ENCODE measurements at regions not wholly inside any gene's neighbourhood (a gene's known extent, or its start where the extent isn't known, plus 50 kb on each side); places are given as distances from the start of the nearest gene placed in this dataset.

DNA sequence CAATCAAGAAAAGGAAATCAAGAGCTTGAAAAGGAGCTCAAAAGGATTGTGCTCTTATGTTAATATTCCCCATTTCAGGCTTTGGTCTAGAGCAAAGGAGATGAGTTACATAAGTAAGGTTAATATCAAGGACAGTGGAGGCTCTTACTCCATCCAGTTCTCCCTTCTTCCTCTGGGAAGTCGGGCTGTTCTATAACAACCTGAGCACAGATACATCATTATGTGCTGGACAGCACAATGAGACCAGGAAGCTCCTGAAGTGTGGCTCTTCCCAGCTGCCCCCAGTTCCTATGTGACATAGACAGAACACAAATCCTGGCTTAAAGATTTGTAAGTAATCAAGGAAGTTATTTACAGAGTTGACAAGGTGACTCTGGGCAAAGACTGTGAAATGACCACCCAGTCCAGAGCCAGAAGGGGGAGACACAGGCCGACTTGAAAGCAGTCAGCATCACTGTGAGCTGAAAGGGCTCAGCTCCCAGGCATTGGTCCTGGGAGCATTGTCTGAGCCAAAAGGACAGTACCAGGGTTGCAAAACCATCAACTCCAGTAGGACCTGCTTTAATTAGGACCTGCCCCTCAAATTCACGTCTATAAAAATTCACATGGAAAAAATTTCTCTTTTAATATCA, 917.6 kb upstream of the ACVR2A start (continued):
- TF ChIP-seq, protein P1, sequence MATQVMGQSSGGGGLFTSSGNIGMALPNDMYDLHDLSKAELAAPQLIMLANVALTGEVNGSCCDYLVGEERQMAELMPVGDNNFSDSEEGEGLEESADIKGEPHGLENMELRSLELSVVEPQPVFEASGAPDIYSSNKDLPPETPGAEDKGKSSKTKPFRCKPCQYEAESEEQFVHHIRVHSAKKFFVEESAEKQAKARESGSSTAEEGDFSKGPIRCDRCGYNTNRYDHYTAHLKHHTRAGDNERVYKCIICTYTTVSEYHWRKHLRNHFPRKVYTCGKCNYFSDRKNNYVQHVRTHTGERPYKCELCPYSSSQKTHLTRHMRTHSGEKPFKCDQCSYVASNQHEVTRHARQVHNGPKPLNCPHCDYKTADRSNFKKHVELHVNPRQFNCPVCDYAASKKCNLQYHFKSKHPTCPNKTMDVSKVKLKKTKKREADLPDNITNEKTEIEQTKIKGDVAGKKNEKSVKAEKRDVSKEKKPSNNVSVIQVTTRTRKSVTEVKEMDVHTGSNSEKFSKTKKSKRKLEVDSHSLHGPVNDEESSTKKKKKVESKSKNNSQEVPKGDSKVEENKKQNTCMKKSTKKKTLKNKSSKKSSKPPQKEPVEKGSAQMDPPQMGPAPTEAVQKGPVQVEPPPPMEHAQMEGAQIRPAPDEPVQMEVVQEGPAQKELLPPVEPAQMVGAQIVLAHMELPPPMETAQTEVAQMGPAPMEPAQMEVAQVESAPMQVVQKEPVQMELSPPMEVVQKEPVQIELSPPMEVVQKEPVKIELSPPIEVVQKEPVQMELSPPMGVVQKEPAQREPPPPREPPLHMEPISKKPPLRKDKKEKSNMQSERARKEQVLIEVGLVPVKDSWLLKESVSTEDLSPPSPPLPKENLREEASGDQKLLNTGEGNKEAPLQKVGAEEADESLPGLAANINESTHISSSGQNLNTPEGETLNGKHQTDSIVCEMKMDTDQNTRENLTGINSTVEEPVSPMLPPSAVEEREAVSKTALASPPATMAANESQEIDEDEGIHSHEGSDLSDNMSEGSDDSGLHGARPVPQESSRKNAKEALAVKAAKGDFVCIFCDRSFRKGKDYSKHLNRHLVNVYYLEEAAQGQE (tag by site-specific recombination; IDR thresholded peaks at IDR 0.05), result peak; percentile 53; the same call in 1 of the 2 replicates
- TF ChIP-seq WT1 (tag by site-specific recombination; IDR thresholded peaks at IDR 0.05) (no peak), ZNF561 (tag by site-specific recombination; IDR thresholded peaks at IDR 0.05; ENCODE audit: borderline replicate concordance) (peak; percentile 64; the same call in 1 of the 2 replicates), ZNF654 (tag by site-specific recombination; IDR thresholded peaks at IDR 0.05; ENCODE audit: low read depth) (peak; percentile 68)
- TF ChIP-seq, protein P2, sequence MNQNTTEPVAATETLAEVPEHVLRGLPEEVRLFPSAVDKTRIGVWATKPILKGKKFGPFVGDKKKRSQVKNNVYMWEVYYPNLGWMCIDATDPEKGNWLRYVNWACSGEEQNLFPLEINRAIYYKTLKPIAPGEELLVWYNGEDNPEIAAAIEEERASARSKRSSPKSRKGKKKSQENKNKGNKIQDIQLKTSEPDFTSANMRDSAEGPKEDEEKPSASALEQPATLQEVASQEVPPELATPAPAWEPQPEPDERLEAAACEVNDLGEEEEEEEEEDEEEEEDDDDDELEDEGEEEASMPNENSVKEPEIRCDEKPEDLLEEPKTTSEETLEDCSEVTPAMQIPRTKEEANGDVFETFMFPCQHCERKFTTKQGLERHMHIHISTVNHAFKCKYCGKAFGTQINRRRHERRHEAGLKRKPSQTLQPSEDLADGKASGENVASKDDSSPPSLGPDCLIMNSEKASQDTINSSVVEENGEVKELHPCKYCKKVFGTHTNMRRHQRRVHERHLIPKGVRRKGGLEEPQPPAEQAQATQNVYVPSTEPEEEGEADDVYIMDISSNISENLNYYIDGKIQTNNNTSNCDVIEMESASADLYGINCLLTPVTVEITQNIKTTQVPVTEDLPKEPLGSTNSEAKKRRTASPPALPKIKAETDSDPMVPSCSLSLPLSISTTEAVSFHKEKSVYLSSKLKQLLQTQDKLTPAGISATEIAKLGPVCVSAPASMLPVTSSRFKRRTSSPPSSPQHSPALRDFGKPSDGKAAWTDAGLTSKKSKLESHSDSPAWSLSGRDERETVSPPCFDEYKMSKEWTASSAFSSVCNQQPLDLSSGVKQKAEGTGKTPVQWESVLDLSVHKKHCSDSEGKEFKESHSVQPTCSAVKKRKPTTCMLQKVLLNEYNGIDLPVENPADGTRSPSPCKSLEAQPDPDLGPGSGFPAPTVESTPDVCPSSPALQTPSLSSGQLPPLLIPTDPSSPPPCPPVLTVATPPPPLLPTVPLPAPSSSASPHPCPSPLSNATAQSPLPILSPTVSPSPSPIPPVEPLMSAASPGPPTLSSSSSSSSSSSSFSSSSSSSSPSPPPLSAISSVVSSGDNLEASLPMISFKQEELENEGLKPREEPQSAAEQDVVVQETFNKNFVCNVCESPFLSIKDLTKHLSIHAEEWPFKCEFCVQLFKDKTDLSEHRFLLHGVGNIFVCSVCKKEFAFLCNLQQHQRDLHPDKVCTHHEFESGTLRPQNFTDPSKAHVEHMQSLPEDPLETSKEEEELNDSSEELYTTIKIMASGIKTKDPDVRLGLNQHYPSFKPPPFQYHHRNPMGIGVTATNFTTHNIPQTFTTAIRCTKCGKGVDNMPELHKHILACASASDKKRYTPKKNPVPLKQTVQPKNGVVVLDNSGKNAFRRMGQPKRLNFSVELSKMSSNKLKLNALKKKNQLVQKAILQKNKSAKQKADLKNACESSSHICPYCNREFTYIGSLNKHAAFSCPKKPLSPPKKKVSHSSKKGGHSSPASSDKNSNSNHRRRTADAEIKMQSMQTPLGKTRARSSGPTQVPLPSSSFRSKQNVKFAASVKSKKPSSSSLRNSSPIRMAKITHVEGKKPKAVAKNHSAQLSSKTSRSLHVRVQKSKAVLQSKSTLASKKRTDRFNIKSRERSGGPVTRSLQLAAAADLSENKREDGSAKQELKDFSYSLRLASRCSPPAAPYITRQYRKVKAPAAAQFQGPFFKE (tag by site-specific recombination; IDR thresholded peaks at IDR 0.05; ENCODE audit: borderline replicate concordance), result no peak

DNA sequence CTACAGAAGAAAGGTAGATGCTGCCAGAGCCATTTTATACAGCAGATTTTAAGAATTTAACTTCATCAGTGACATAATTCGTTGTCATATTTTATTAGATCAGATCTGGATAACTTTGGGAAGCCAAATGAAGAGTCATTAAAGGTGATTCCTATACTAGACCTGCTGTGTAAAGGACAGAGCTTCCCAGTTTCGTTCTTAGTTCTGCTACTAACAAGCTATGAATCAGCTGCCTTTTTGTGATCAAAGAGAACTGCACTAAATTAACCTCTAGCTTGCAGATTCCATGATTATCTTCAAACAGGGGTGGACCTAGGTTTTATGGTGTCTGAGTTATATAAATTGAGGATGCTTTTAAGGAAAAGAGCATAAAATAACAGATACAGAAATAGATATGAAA, 926.5 kb upstream of the ACVR2A start:
- H3K4me1 ChIP-seq (ENCODE audit: control insufficient read depth, insufficient read depth, low read length), result no peaks in the 10 kb centered on the region
- no peaks in the 10 kb centered on the region for H3K36me3 ChIP-seq (ENCODE audit: control insufficient read depth in 2 of 2, insufficient read depth in 1 of 2, low read length in 2 of 2)
- H3K4me3 ChIP-seq (ENCODE audit: low read depth, low read length), result no peak overlapping the region
- ChIA-PET CTCF (interaction anchor here (0.5 to 1.3 kb wide), 2 partner anchors 9 to 707 kb away, joined by 3 to 4 read pairs; no protein-coding TSS in a partner anchor), POLR2A (no interaction called here)
- H3K9me3 ChIP-seq (ENCODE audit: control insufficient read depth, insufficient read depth, low read depth, low read length), result no peaks in the 10 kb centered on the region
- no peak overlapping the region for H3K27ac ChIP-seq (ENCODE audit: extremely low read depth, low read depth, low read length)
- no peak for TF ChIP-seq ZNF654 (tag by site-specific recombination; IDR thresholded peaks at IDR 0.05; ENCODE audit: low read depth)
- TF ChIP-seq, protein P3, sequence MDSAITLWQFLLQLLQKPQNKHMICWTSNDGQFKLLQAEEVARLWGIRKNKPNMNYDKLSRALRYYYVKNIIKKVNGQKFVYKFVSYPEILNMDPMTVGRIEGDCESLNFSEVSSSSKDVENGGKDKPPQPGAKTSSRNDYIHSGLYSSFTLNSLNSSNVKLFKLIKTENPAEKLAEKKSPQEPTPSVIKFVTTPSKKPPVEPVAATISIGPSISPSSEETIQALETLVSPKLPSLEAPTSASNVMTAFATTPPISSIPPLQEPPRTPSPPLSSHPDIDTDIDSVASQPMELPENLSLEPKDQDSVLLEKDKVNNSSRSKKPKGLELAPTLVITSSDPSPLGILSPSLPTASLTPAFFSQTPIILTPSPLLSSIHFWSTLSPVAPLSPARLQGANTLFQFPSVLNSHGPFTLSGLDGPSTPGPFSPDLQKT (IDR thresholded peaks at IDR 0.05; ENCODE audit: borderline replicate concordance, low read depth, low read length), result no peak
- TF ChIP-seq, protein P4, sequence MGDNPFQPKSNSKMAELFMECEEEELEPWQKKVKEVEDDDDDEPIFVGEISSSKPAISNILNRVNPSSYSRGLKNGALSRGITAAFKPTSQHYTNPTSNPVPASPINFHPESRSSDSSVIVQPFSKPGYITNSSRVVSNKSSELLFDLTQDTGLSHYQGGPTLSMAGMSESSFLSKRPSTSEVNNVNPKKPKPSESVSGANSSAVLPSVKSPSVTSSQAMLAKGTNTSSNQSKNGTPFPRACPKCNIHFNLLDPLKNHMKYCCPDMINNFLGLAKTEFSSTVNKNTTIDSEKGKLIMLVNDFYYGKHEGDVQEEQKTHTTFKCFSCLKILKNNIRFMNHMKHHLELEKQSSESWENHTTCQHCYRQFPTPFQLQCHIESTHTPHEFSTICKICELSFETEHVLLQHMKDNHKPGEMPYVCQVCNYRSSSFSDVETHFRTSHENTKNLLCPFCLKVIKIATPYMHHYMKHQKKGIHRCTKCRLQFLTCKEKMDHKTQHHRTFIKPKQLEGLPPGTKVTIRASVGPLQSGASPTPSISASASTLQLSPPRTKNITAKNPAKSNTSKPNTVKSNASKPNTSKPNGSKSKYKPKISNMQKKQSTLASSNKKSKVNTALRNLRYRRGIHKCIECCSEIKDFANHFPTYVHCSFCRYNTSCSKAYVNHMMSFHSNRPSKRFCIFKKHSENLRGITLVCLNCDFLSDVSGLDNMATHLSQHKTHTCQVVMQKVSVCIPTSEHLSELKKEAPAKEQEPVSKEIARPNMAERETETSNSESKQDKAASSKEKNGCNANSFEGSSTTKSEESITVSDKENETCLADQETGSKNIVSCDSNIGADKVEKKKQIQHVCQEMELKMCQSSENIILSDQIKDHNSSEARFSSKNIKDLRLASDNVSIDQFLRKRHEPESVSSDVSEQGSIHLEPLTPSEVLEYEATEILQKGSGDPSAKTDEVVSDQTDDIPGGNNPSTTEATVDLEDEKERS (tag by site-specific recombination; IDR thresholded peaks at IDR 0.05), result no peak
- no peak for TF ChIP-seq HOXD13 (CRISPR knock-in tag; IDR thresholded peaks at IDR 0.05; ENCODE audit: borderline replicate concordance)
- TF ChIP-seq, protein P5, sequence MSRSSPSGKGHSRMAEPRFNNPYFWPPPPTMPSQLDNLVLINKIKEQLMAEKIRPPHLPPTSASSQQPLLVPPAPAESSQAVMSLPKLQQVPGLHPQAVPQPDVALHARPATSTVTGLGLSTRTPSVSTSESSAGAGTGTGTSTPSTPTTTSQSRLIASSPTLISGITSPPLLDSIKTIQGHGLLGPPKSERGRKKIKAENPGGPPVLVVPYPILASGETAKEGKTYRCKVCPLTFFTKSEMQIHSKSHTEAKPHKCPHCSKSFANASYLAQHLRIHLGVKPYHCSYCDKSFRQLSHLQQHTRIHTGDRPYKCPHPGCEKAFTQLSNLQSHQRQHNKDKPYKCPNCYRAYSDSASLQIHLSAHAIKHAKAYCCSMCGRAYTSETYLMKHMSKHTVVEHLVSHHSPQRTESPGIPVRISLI (tag by site-specific recombination; IDR thresholded peaks at IDR 0.05), result no peak
- TF ChIP-seq ZNF16 (tag by site-specific recombination; IDR thresholded peaks at IDR 0.05; ENCODE audit: low read depth), result no peak
- TF ChIP-seq ZNF324 (tag by site-specific recombination; IDR thresholded peaks at IDR 0.05), result no peak
- TF ChIP-seq, protein P6, sequence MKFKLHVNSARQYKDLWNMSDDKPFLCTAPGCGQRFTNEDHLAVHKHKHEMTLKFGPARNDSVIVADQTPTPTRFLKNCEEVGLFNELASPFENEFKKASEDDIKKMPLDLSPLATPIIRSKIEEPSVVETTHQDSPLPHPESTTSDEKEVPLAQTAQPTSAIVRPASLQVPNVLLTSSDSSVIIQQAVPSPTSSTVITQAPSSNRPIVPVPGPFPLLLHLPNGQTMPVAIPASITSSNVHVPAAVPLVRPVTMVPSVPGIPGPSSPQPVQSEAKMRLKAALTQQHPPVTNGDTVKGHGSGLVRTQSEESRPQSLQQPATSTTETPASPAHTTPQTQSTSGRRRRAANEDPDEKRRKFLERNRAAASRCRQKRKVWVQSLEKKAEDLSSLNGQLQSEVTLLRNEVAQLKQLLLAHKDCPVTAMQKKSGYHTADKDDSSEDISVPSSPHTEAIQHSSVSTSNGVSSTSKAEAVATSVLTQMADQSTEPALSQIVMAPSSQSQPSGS (tag by site-specific recombination; IDR thresholded peaks at IDR 0.05; ENCODE audit: low read depth), result no peak
- TF ChIP-seq ZNF391 (tag by site-specific recombination; IDR thresholded peaks at IDR 0.05; ENCODE audit: borderline replicate concordance, low read depth), result no peak
- TF ChIP-seq, protein P7, sequence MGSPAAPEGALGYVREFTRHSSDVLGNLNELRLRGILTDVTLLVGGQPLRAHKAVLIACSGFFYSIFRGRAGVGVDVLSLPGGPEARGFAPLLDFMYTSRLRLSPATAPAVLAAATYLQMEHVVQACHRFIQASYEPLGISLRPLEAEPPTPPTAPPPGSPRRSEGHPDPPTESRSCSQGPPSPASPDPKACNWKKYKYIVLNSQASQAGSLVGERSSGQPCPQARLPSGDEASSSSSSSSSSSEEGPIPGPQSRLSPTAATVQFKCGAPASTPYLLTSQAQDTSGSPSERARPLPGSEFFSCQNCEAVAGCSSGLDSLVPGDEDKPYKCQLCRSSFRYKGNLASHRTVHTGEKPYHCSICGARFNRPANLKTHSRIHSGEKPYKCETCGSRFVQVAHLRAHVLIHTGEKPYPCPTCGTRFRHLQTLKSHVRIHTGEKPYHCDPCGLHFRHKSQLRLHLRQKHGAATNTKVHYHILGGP (tag by site-specific recombination; IDR thresholded peaks at IDR 0.05), result no peak

Data from HEK293 (cell line).